Endothelial cell (in vitro differentiated cells): ENCODE measurements at regions not wholly inside any gene's neighbourhood (a gene's known extent, or its start where the extent isn't known, plus 50 kb on each side); places are given as distances from the start of the nearest gene placed in this dataset.

Experiments
- DNase-seq: peaks from one replicate; pipeline ENCODE4 v3.0.0; 2021; ENCODE audit warnings: low spot score
- H3K27ac Mint-ChIP-seq: one replicate; pipeline ENCODE4 v1.8.0; 2021; ENCODE audit warnings: mixed read lengths, inconsistent platforms; ENCODE audit not compliant: unreplicated experiment
- H3K27me3 Mint-ChIP-seq: one replicate; pipeline ENCODE4 v1.8.0; 2021; ENCODE audit warnings: mild to moderate bottlenecking, moderate library complexity, mixed read lengths, inconsistent platforms; ENCODE audit not compliant: unreplicated experiment
- H3K36me3 Mint-ChIP-seq: one replicate; pipeline ENCODE4 v1.8.0; 2021; ENCODE audit warnings: mild to moderate bottlenecking, low read depth, mixed read lengths, inconsistent platforms; ENCODE audit not compliant: unreplicated experiment
- H3K4me1 Mint-ChIP-seq: one replicate; pipeline ENCODE4 v1.8.0; 2021; ENCODE audit warnings: mild to moderate bottlenecking, mixed read lengths, inconsistent platforms; ENCODE audit not compliant: unreplicated experiment
- H3K4me3 Mint-ChIP-seq: one replicate; pipeline ENCODE4 v1.8.0; 2021; ENCODE audit warnings: mild to moderate bottlenecking, mixed read lengths, inconsistent platforms; ENCODE audit not compliant: unreplicated experiment
- H3K9me3 Mint-ChIP-seq: one replicate; pipeline ENCODE4 v1.8.0; 2021; ENCODE audit warnings: mixed read lengths, inconsistent platforms; ENCODE audit not compliant: unreplicated experiment
- TF ChIP-seq, protein P1 (sequence below): fragments of 200-600 bp; sonication (generic); IDR thresholded peaks from one replicate; pipeline ENCODE4 v1.5.0; 2021; ENCODE audit warnings: antibody characterized with exemption; ENCODE audit not compliant: unreplicated experiment

DNA sequence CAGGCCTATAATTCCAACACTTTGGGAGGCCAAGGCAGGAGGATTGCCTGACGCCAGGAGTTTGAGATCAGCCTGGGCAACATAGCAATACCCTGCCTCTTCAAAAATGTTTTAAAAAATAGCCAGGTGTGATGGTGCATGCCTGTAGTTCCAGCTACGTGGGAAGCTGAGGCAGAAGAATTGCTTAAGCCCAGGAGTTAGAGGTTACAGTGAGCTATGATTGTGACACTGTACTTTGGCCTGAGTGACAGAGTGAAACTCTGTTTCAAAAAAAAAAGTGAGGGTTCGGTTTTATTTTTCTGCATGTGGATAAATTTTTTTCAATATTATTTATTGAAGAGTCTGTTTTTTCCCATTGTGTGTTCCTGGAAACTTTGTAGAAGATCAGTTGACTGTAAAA lies 208.1 kb downstream of the SLC4A3 start:
- Mint-ChIP-seq H3K9me3 (no peaks in the 10 kb centered on the region), H3K27ac (no peak overlapping the region), H3K27me3 (peaks cover 2% of the 10 kb centered on the region), H3K4me3 (no peak overlapping the region), H3K4me1 (no peaks in the 10 kb centered on the region), H3K36me3 (no peaks in the 10 kb centered on the region)
- TF ChIP-seq, protein P1, sequence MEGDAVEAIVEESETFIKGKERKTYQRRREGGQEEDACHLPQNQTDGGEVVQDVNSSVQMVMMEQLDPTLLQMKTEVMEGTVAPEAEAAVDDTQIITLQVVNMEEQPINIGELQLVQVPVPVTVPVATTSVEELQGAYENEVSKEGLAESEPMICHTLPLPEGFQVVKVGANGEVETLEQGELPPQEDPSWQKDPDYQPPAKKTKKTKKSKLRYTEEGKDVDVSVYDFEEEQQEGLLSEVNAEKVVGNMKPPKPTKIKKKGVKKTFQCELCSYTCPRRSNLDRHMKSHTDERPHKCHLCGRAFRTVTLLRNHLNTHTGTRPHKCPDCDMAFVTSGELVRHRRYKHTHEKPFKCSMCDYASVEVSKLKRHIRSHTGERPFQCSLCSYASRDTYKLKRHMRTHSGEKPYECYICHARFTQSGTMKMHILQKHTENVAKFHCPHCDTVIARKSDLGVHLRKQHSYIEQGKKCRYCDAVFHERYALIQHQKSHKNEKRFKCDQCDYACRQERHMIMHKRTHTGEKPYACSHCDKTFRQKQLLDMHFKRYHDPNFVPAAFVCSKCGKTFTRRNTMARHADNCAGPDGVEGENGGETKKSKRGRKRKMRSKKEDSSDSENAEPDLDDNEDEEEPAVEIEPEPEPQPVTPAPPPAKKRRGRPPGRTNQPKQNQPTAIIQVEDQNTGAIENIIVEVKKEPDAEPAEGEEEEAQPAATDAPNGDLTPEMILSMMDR, result no peak
- no peak for DNase-seq

DNA sequence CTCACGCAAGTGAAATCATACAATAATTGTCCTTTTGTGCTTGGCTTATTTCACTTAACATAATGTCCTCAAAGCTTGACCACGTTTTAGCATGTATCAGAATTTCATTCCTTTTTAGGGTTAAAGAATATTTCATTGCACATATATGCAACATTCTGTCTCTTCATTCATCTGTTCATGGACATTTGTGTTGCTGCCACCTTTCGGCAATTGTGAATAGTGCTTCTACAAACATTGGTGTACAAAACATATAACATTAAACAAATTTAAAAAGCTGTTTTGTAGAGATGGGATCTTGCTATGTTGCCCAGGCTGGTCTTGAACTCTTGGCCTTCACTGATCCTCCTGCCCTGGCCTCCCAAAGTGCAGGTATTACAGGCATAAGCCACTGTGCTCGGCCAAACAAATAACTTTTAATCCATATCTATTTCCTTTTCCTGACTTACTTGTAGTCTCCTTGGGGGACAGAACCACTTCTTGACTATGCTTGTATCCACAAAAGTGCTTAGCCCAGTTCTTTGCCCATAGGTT lies 209.3 kb downstream of the SLC4A3 start:
- Mint-ChIP-seq H3K4me1 (no peaks in the 10 kb centered on the region), H3K4me3 (no peak overlapping the region), H3K36me3 (no peaks in the 10 kb centered on the region), H3K27me3 (peaks cover 2% of the 10 kb centered on the region), H3K9me3 (no peaks in the 10 kb centered on the region), H3K27ac (no peak overlapping the region)
- TF ChIP-seq, protein P1, result no peak
- no peak for DNase-seq

DNA sequence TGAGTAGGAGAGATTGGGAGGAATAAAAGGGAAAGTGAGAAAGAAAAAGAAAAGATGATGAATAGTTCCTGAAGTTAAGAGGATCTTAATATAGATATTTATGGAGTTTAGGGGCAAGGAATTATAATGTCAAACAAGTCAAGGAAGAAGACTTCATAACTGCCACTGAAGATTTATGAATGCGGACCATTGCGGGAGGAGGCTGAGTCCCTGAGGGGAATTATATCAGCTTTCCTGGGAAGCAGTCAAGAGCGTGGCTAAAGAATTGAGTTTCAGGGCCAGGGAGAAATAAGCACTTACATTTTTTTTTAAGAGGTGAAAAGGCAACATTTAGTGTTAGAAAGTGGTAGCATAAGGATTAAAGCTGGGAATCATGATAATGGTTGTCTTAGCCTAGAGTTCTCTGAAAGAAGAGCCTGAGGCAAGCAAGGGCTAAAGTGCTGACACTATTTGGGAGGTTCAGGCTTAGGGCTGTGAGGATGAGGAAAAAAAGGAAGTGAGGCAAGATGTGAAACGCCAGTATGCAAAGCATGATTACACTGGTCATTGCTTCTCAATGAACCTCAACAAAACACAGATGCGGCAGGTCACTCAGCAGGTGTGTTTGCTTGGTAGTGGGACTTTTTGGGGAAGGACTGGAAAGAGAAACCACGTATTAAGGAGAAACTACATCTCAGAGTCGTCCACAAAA lies 217.1 kb downstream of the SLC4A3 start:
- no peak for DNase-seq
- Mint-ChIP-seq H3K36me3 (no peaks in the 10 kb centered on the region), H3K9me3 (no peaks in the 10 kb centered on the region), H3K27ac (no peak overlapping the region), H3K27me3 (no peaks in the 10 kb centered on the region), H3K4me3 (no peak overlapping the region), H3K4me1 (no peaks in the 10 kb centered on the region)
- TF ChIP-seq, protein P1, result no peak

DNA sequence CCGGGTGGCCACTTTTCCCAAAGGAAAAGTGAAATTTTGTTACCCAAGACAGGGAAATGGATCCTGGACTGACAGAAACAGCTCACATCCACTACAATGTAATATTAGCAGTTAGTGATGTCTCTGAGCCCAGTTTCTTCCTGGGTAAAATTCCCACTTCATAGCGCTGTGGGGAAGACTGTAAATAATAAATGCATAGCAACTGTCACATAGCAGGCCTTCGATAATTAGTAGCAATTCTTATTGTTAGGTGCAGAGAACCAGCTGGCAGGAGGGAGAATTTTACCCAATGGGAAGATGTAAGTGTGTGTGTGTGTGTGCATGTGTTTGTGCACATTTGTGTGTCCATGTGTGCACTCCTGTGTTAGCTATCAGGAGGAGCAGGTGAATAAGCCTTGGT lies 221.5 kb downstream of the SLC4A3 start:
- H3K27ac Mint-ChIP-seq, result no peak overlapping the region
- no peak overlapping the region for H3K4me3 Mint-ChIP-seq
- H3K27me3 Mint-ChIP-seq, result peaks cover 3% of the 10 kb centered on the region
- TF ChIP-seq, protein P1, result no peak
- H3K9me3 Mint-ChIP-seq, result no peaks in the 10 kb centered on the region
- no peaks in the 10 kb centered on the region for H3K36me3 Mint-ChIP-seq
- no peak for DNase-seq
- H3K4me1 Mint-ChIP-seq, result no peaks in the 10 kb centered on the region

DNA sequence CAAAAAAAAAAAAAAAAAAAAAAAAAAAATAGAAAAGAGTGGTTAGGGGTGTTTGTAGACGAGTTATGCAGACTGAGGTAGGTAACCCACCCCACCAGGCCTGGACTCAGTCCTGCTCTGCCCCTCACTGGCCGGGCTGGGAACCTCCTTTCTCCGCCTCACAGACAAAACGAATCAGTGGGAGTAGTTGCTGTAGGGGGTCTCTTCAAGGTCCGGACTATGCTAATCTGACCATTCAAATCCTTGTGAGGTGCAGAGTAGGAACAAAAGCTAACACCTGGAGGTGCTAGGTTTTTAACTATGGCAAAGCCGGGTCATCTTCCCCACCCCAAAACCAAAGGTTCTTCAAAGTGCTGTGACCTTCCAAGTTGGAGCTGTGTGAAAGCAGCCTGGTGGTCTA lies 223.7 kb downstream of the SLC4A3 start:
- TF ChIP-seq, protein P1, result no peak
- no peaks in the 10 kb centered on the region for H3K9me3 Mint-ChIP-seq
- peaks cover 6% of the 10 kb centered on the region for H3K27me3 Mint-ChIP-seq
- H3K27ac Mint-ChIP-seq, result no peak overlapping the region
- no peaks in the 10 kb centered on the region for H3K4me1 Mint-ChIP-seq
- DNase-seq, result no peak
- no peaks in the 10 kb centered on the region for H3K36me3 Mint-ChIP-seq
- no peak overlapping the region for H3K4me3 Mint-ChIP-seq
